H1 (cell line): ENCODE measurements at regions not wholly inside any gene's neighbourhood (a gene's known extent, or its start where the extent isn't known, plus 50 kb on each side); places are given as distances from the start of the nearest gene placed in this dataset.

Source experiments
- CTCF ChIA-PET: fragments of 300-600 bp; sonication (Branson Sonifier 250); formaldehyde crosslinking; loops from one replicate; lab custom pipeline; 2021; ENCODE audit not compliant: partially characterized antibody; lab: Charles Lee
- POLR2A ChIA-PET: fragments of 300-600 bp; sonication (Branson Sonifier 250); formaldehyde crosslinking; loops from one replicate; lab custom pipeline; 2021; ENCODE audit warnings: inconsistent platforms; ENCODE audit not compliant: partially characterized antibody; lab: Charles Lee
- DNase-seq, 2 experiments: peaks; one replicate each; pipeline versions ENCODE4 v3.0.0 to v3.0.0-alpha.2; 2010 to 2022; ENCODE audit warnings: low spot score in 2 of 2, low read depth in 1 of 2, mixed read lengths in 1 of 2
- FAIRE-seq: peaks from 2 replicates; lab custom pipeline; 2011; peaks lifted over from hg19 to GRCh38; lab: Jason Lieb, UNC
- H2AFZ ChIP-seq: 2 replicates; pipeline ENCODE4 v1.8.1; 2012; ENCODE audit warnings: low read length, inconsistent platforms
- H2AK5ac ChIP-seq: 2 replicates; pipeline ENCODE4 v1.6.1; 2013; ENCODE audit warnings: low read depth, low read length
- H2BK120ac ChIP-seq: replicated peaks from 2 replicates; pipeline ENCODE3; 2013; ENCODE audit warnings: low read depth, low read length, inconsistent platforms
- H2BK12ac ChIP-seq: 2 replicates; pipeline ENCODE4 v1.6.1; 2013; ENCODE audit warnings: low read depth, low read length
- H2BK15ac ChIP-seq: 2 replicates; pipeline ENCODE4 v1.6.1; 2013; ENCODE audit warnings: low read length
- H2BK20ac ChIP-seq: 2 replicates; pipeline ENCODE4 v1.6.1; 2013; ENCODE audit warnings: low read length
- H2BK5ac ChIP-seq: 2 replicates; pipeline ENCODE4 v1.6.1; 2013; ENCODE audit warnings: low read depth, low read length
- H3K14ac ChIP-seq: 2 replicates; pipeline ENCODE4 v1.6.1; 2013; ENCODE audit warnings: inconsistent platforms; ENCODE audit not compliant: insufficient read length
- H3K18ac ChIP-seq: 2 replicates; pipeline ENCODE4 v1.6.1; 2013; ENCODE audit warnings: low read length; ENCODE audit errors: extremely low read depth
- H3K23ac ChIP-seq: 2 replicates; pipeline ENCODE4 v1.6.1; 2013; ENCODE audit warnings: inconsistent platforms; ENCODE audit not compliant: insufficient read length
- H3K23me2 ChIP-seq: 2 replicates; pipeline ENCODE4 v1.6.1; 2013; ENCODE audit warnings: low read depth, low read length
- H3K27ac ChIP-seq: 2 replicates; pipeline ENCODE4 v1.6.1; 2011; ENCODE audit warnings: low read depth, low read length, inconsistent platforms
- H3K27me3 ChIP-seq, 4 experiments: replicated peaks in 1 of 4; 1 replicate in 1 of 4; 2 replicates in 3 of 4; pipeline versions ENCODE4 v1.6.1 to v1.8.1; 2011 to 2013; ENCODE audit warnings: low read length in 3 of 4, mild to moderate bottlenecking in 3 of 4, inconsistent platforms in 2 of 4, mixed read lengths in 2 of 4, moderate library complexity in 1 of 4; ENCODE audit not compliant: control insufficient read depth in 3 of 4, insufficient read depth in 3 of 4; ENCODE audit errors: extremely low read depth in 1 of 4
- H3K36me3 ChIP-seq, 4 experiments: 2 replicates each; pipeline versions ENCODE4 v1.6.1 to v1.8.1; 2011 to 2013; ENCODE audit warnings: mild to moderate bottlenecking in 4 of 4, low read length in 3 of 4, moderate library complexity in 2 of 4, control low read depth in 1 of 4, inconsistent platforms in 1 of 4; ENCODE audit not compliant: insufficient read depth in 4 of 4, control insufficient read depth in 2 of 4
- H3K4ac ChIP-seq: replicated peaks from 2 replicates; pipeline ENCODE3; 2013; ENCODE audit warnings: low read length, low read depth, mixed read lengths, inconsistent platforms; ENCODE audit not compliant: insufficient read length
- H3K4me1 ChIP-seq, 4 experiments: replicated peaks in 1 of 4; 1 replicate in 1 of 4; 2 replicates in 3 of 4; pipeline versions ENCODE4 v1.6.1 to v1.8.1; 2011 to 2013; ENCODE audit warnings: low read length in 3 of 4, inconsistent platforms in 2 of 4, mixed read lengths in 1 of 4; ENCODE audit not compliant: insufficient read depth in 4 of 4, control insufficient read depth in 3 of 4
- H3K4me2 ChIP-seq, 2 experiments: 2 replicates each; pipeline versions ENCODE4 v1.6.1 to v1.8.1; 2011 to 2013; ENCODE audit warnings: low read depth in 2 of 2, low read length in 2 of 2, control low read depth in 1 of 2, inconsistent platforms in 1 of 2, mild to moderate bottlenecking in 1 of 2; ENCODE audit not compliant: insufficient read depth in 1 of 2
- H3K4me3 ChIP-seq, 4 experiments: fragments of 200-600, 300-600 bp in 1 of 4; sonication (generic), shearing (Covaris generic), sonication (Bioruptor Twin) in 1 of 4; 2 replicates each; pipeline versions ENCODE4 v1.5.1 to v1.8.1; 2011 to 2016; ENCODE audit warnings: low read length in 4 of 4, low read depth in 3 of 4, control low read depth in 2 of 4, inconsistent platforms in 2 of 4, mild to moderate bottlenecking in 2 of 4, mixed read lengths in 1 of 4, moderate library complexity in 1 of 4; ENCODE audit not compliant: insufficient read depth in 2 of 4; ENCODE audit errors: extremely low read depth in 1 of 4
- H3K56ac ChIP-seq: replicated peaks from 2 replicates; pipeline ENCODE3; 2013; ENCODE audit warnings: low read depth, mild to moderate bottlenecking, mixed read lengths, low read length, inconsistent platforms; ENCODE audit not compliant: insufficient read length
- H3K79me1 ChIP-seq: 2 replicates; pipeline ENCODE4 v1.6.1; 2013; ENCODE audit warnings: low read depth, low read length, control low read depth
- H3K79me2 ChIP-seq, 2 experiments: 2 replicates each; pipeline versions ENCODE4 v1.6.1 to v1.8.1; 2012 to 2013; ENCODE audit warnings: low read length in 2 of 2, mild to moderate bottlenecking in 2 of 2, inconsistent platforms in 1 of 2; ENCODE audit not compliant: insufficient read depth in 2 of 2, control insufficient read depth in 1 of 2
- H3K9ac ChIP-seq, 4 experiments: replicated peaks in 1 of 4; 1 replicate in 1 of 4; 2 replicates in 3 of 4; pipeline versions ENCODE4 v1.6.1 to v1.8.1; 2011 to 2013; ENCODE audit warnings: low read depth in 3 of 4, low read length in 3 of 4, control low read depth in 2 of 4, mild to moderate bottlenecking in 2 of 4, moderate library complexity in 2 of 4, inconsistent platforms in 1 of 4; ENCODE audit errors: extremely low read depth in 1 of 4
- H3K9me3 ChIP-seq, 2 experiments: 2 replicates each; pipeline versions ENCODE4 v1.6.1 to v1.8.1; 2012 to 2013; ENCODE audit warnings: mild to moderate bottlenecking in 2 of 2, moderate library complexity in 2 of 2, control low read depth in 1 of 2, inconsistent platforms in 1 of 2, low read depth in 1 of 2, low read length in 1 of 2, mixed read lengths in 1 of 2; ENCODE audit not compliant: insufficient read depth in 2 of 2
- H4K20me1 ChIP-seq, 2 experiments: replicated peaks in 1 of 2; 2 replicates each; pipeline versions ENCODE3 to v1.8.1; 2011 to 2013; ENCODE audit warnings: inconsistent platforms in 2 of 2, low read length in 2 of 2, mild to moderate bottlenecking in 1 of 2; ENCODE audit not compliant: insufficient read depth in 2 of 2, control insufficient read depth in 1 of 2
- H4K5ac ChIP-seq: 2 replicates; pipeline ENCODE4 v1.6.1; 2013; ENCODE audit warnings: low read length, low read depth, mixed read lengths, inconsistent platforms; ENCODE audit not compliant: insufficient read length
- H4K8ac ChIP-seq: 2 replicates; pipeline ENCODE4 v1.8.0; 2013; ENCODE audit warnings: mild to moderate bottlenecking, moderate library complexity, low read length, inconsistent platforms; ENCODE audit not compliant: insufficient read depth; ENCODE audit errors: extremely low read depth
- H4K91ac ChIP-seq: replicated peaks from 2 replicates; pipeline ENCODE3; 2013; ENCODE audit warnings: low read length, mixed read lengths, inconsistent platforms; ENCODE audit not compliant: insufficient read length
- CHD2 ChIP-seq: IDR thresholded peaks from 2 replicates; pipeline ENCODE4 v1.6.1; 2012; ENCODE audit warnings: low read length, improper control_type of control experiment
- GABPA ChIP-seq: IDR thresholded peaks from 2 replicates; pipeline ENCODE4 v1.6.1; 2011; ENCODE audit warnings: mild to moderate bottlenecking, low read length, moderate library complexity, borderline replicate concordance; ENCODE audit not compliant: insufficient read depth
- JUN ChIP-seq: IDR thresholded peaks from 2 replicates; pipeline ENCODE4 v1.6.1; 2011; ENCODE audit warnings: low read depth, mild to moderate bottlenecking, improper control_type of control experiment, low read length
- RFX5 ChIP-seq: IDR thresholded peaks from 2 replicates; pipeline ENCODE4 v1.6.1; 2011; ENCODE audit warnings: low read depth, low read length, improper control_type of control experiment, borderline replicate concordance
- SIRT6 ChIP-seq: IDR thresholded peaks from one replicate; pipeline ENCODE4 v1.7.1; 2012; ENCODE audit warnings: low read length, inconsistent platforms
- WGBS, 2 experiments: shearing (Covaris generic) in 1 of 2; methylation state at CpG; one replicate each; pipeline versions ENCODE4 v1.1.6 to v1.1.7; 2013 to 2015; ENCODE audit warnings: low lambda C conversion rate in 2 of 2, mixed read lengths in 2 of 2, inconsistent platforms in 1 of 2, low coverage in 1 of 2, missing lambda C conversion rate in 1 of 2; ENCODE audit not compliant: insufficient replicate concordance in 2 of 2, insufficient coverage in 1 of 2, insufficient read length in 1 of 2; ENCODE audit errors: extremely low coverage in 1 of 2, missing lambda C conversion rate in 1 of 2; 5-methylcytosine and 5-hydroxymethylcytosine counted together
- TF ChIP-seq, protein P1 (sequence below): IDR thresholded peaks from 2 replicates; pipeline ENCODE4 v1.6.1; 2011; ENCODE audit warnings: low read length, improper control_type of control experiment

DNA sequence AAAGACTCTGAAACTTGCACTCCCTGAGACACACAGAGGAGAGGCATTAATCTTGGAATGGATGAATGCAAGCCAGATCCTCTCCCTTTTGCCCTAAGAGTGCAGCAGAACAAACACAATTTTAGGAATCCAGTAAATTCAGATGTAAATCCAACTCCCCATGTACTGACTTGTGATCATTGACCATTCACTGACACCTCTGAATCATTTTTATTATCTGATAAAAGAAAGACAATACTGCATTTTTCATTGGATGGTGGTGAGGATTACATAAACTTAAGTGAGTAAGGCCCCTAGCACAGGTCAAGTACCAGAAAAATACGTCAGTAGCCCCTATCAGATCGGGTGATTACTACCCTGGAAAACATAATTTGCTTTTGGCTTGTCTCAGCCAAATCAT is 782.9 kb upstream of the API5 start:
- Histone ChIP-seq H3K4me3 (no peak overlapping the region), H2BK5ac (no peak overlapping the region), H3K27me3 (no peaks in the 10 kb centered on the region), H3K79me2 (no peaks in the 10 kb centered on the region), H2AK5ac (no peak overlapping the region), H3K23ac (no peak overlapping the region), H3K27ac (no peak overlapping the region), H3K14ac (no peak overlapping the region), H2BK12ac (no peak overlapping the region), H3K9me3 (no peaks in the 10 kb centered on the region), H2BK20ac (no peak overlapping the region), H3K36me3 (no peaks in the 10 kb centered on the region), H4K91ac (no peak overlapping the region), H3K23me2 (no peaks in the 10 kb centered on the region), H3K9ac (no peak overlapping the region), H3K79me1 (no peaks in the 10 kb centered on the region), H3K4me2 (no peak overlapping the region), H2BK15ac (no peak overlapping the region), H3K18ac (no peak overlapping the region), H3K56ac (no peak overlapping the region), H2BK120ac (no peak overlapping the region), H4K8ac (no peak overlapping the region), H2AFZ (no peak overlapping the region), H3K4ac (no peak overlapping the region), H3K4me1 (peaks cover 0 to 6% (median 2%) of the 10 kb centered on the region in 4 experiments; a peak in 4 of 7 replicates), H4K5ac (no peak overlapping the region), H4K20me1 (no peaks in the 10 kb centered on the region)
- 97% methylated on average over 2 of the region's 2 CpGs; no CpG with 5 or more reads in 1 of the 2 experiments for WGBS, 2 experiments
- DNase-seq (no peak), FAIRE-seq (no peak)
- ChIA-PET CTCF (no interaction called here), POLR2A (no interaction called here)
- TF ChIP-seq JUN (no peak), SIRT6 (no peak), CHD2 (no peak), GABPA (no peak), RFX5 (no peak)
- TF ChIP-seq, protein P1, sequence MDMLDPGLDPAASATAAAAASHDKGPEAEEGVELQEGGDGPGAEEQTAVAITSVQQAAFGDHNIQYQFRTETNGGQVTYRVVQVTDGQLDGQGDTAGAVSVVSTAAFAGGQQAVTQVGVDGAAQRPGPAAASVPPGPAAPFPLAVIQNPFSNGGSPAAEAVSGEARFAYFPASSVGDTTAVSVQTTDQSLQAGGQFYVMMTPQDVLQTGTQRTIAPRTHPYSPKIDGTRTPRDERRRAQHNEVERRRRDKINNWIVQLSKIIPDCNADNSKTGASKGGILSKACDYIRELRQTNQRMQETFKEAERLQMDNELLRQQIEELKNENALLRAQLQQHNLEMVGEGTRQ, result no peak
